ENCODE measurements at regions not wholly inside any gene's neighbourhood (a gene's known extent, or its start where the extent isn't known, plus 50 kb on each side); places are given as distances from the start of the nearest gene placed in this dataset.

GRCh38 chr10:83937826-83938225 lies 201.5 kb upstream of the GHITM start:
- no peak for TF ChIP-seq EZH2 (IDR thresholded peaks at IDR 0.05; ENCODE audit: low read length, unreplicated experiment)
- TF ChIP-seq CTCF (conservative IDR thresholded peaks at IDR 0.05; ENCODE audit: low read depth, low read length), result no peak
- no peak for TF ChIP-seq EZH2phosphoT487 (IDR thresholded peaks at IDR 0.05; ENCODE audit: borderline replicate concordance, low read length)

Data from PC-3 (cell line).